ENCODE measurements at regions not wholly inside any gene's neighbourhood (a gene's known extent, or its start where the extent isn't known, plus 50 kb on each side); places are given as distances from the start of the nearest gene placed in this dataset.

- TF ChIP-seq EZH2 (IDR thresholded peaks at IDR 0.05; ENCODE audit: insufficient read depth, low read length) (no peak), CTCF (IDR thresholded peaks at IDR 0.05; ENCODE audit: insufficient read depth, low read depth, low read length) (no peak)
Measured at GRCh38 chr5:2131826-2132496, 249.2 kb upstream of the IRX4 start.

Data from astrocyte (in vitro differentiated cells and primary cell).